ENCODE measurements at regions not wholly inside any gene's neighbourhood (a gene's known extent, or its start where the extent isn't known, plus 50 kb on each side); places are given as distances from the start of the nearest gene placed in this dataset.

DNA sequence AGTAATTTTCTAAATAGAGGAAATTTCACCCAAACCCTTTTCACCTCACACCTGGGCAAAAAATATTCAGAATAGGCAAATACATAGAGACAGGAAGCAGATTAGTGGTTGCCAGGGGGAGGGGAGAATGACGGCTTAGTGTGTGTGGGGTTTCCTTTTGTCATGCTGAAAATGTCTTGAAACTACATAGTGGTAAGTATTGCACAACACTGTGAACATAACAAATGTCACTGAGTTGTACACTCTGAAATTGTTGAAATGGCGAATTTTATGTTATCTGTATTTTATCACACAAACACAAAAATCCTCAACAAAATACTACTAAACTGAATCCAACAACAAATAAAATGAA is 60.7 kb upstream of the PLAC1 start:
- no peak for DNase-seq
- intact Hi-C loops (cut with DNase I), result no loop called here

DNA sequence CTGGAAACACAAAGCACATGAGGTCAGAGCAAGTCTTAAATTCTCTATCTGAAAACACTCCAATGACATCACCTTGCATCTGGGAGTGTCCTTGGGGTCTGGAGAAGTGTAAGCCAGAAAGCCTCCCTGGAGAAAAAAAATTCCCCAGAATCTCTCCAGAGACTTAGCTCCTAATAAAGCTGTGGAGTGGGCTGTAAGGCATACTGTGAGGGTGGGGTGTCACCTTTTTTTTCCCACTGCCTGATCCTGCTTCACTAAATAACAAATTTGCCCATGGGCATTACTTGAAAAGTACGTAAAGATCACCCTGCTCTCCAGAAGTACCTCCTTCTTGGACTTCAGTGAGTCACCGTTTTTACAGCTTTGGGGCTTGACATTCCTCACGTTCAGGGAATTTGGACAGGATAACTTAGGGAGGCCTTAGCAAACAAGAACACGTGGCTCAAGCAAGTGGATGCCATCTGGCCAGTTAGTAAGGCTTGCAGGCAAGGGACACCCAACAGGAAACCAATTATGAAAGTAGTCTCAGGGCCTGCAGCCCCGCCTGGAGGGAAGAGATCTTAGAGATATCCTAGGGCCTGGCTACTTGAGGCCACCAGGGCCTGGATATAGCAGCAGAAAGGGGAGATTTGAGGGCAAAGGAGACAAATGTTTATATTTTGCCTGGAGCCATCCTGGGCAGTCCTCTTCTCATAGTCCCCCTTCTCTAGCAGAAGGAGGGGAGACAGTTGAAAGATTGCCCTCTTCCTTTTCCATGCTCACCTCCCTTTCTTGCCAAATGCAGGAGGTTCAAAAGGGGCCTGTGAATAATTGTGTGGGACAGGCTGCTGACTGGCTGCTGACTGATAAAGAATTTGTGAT is 60.1 kb upstream of the PLAC1 start:
- intact Hi-C loops (cut with DNase I), result no loop called here
- no peak for DNase-seq

GRCh38 chrX:134717698-134718097 is 59.4 kb upstream of the PLAC1 start:
- intact Hi-C loops (cut with DNase I), result no loop called here
- DNase-seq, result no peak

DNA sequence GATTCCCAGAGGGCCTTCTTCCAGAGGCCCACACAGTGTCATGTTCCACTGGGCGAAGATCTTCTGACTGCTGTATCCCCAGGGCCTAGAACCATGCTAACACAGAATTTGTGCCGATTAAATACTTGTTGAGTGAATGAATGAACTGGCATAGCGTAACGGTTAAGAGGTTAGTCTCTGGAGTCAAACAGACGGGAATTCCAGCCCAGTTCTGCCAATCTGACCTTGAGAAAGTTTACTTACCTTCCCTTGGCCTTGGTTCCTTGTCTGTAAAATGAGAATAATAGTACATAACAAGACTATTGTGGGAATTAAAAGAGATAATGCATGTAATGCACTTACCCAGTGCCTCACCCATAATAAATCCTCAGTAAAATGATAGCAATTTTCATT is 58.3 kb upstream of the PLAC1 start:
- DNase-seq, result no peak
- intact Hi-C loops (cut with DNase I), result no loop called here

GRCh38 chrX:134715930-134716619 is 57.8 kb upstream of the PLAC1 start:
- intact Hi-C loops (cut with DNase I), result no loop called here
- DNase-seq, result no peak

DNA sequence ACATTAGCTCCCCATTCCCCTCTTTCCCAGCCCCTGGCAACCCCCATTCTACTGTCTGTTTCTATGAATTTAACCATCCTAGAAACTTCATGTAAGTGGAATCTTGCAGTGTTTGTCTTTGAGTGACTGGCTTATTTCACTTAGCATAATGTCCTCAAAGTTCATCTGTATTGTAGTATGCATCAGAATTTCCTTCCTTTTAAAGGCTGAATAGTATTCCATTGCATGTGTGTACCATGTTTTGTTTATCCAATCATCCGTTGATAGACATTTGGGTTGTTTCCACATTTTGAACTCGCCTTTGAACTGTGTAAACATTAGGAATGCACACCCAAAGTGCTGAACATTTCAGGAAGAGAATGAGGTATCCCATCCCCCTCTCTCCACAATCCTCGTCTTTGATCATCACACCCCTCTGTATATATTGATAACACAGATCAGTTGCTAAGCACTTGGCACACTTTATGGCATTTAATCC is 56.4 kb upstream of the PLAC1 start:
- no peak for DNase-seq
- intact Hi-C loops (cut with DNase I), result no loop called here

DNA sequence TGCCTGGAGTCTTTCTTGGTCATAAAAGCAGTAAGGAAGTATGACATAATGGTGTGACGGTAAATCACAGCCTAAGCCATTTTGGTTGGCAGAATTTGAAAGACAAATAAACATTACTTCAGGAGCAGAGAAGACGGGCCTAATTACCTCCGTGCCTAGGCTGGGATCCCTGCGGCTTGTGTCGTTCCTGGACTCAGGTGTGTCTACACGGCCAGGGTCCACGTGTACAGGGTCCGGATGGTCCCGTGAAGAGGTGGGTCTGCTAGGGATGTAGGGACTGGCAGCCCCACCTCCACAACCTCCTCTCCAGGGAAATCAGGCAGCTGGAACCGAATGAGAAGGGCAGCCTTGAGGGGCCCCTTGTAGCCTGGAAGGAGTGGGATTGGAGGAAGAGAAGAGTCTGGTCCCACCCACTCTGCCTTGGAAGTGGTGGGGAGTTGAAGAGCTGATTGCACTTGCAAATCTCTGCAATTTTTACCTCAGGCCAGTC is 55.4 kb upstream of the PLAC1 start:
- no peak for DNase-seq
- intact Hi-C loops (cut with DNase I), result no loop called here

- DNase-seq, result no peak
- intact Hi-C loops (cut with DNase I), result no loop called here
Measured at GRCh38 chrX:134712272-134712671, 54.0 kb upstream of the PLAC1 start.

DNA sequence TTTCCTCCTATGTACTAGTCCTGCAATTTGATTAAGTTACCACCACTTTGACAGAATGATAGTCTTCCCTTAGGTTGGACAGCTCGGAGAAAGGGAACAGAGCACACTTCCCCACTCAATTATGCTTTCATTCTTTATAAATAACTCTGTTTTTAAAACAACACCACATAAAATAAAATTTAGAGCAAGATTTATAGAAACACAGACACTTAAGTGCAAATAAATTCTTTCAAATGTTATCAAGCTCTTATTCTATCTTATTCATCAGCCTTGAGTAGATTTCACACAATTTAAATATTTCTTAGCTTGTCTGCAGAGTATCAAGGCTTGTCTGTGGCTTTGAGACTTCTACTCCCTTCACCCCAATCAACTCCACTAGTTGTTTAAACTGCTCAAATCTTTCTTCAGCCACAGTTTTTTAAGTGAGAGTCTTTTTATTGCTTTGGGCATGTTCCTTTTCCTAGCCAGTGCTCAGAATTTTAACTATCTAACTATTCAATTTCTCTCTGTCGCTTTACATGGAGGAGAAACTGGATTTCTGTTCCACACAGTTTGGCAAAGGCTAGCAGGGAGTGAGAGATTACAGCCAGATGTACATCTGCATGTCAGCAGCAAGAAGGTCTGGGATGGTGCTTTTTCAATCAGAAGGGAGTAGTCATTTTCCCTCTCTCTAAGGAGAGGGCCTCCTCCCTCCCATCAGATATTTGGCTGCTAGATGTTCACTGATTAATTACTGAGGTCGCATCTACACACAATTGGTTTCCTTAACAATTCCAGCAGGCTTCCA is 53.1 kb upstream of the PLAC1 start:
- DNase-seq, result no peak

More for the DNA sequence above, 53.1 kb upstream of the PLAC1 start:
- intact Hi-C loops (cut with DNase I), result no loop called here

Measured in head of caudate nucleus (tissue), 42 donors.